ENCODE measurements at regions not wholly inside any gene's neighbourhood (a gene's known extent, or its start where the extent isn't known, plus 50 kb on each side); places are given as distances from the start of the nearest gene placed in this dataset.

- ATAC-seq (replicated peaks in 1 of 4) (no peak), DNase-seq (no peak)
- WGBS (ENCODE audit: insufficient coverage): no CpG with 5 or more reads among the region's 1 CpG
- ChIA-PET CTCF (no interaction called here), POLR2A (no interaction called here)
- H3K9me3 Mint-ChIP-seq: no peaks in the 10 kb centered on the region
- no peaks in the 10 kb centered on the region for H3K9me3 ChIP-seq
- H3K36me3 ChIP-seq (ENCODE audit: control insufficient read depth in 2 of 2, extremely low read depth in 1 of 2, insufficient read depth in 1 of 2, low read length in 1 of 2): no peaks in the 10 kb centered on the region
- no peak overlapping the region for H3K4me3 Mint-ChIP-seq
- no peaks in the 10 kb centered on the region for H3K4me1 ChIP-seq (ENCODE audit: control insufficient read depth in 1 of 2, extremely low read depth in 1 of 2, insufficient read depth in 2 of 2, low read length in 2 of 2)
- H3K4me3 ChIP-seq (ENCODE audit: control insufficient read depth in 1 of 2, extremely low read depth in 1 of 2, low read length in 1 of 2): no peak overlapping the region
- H3K27ac ChIP-seq (ENCODE audit: low read length): no peak overlapping the region
- H3K27ac Mint-ChIP-seq: no peak overlapping the region
- H3K27me3 ChIP-seq (replicated peaks in 1 of 2; ENCODE audit: control insufficient read depth in 2 of 2, extremely low read depth in 1 of 2, insufficient read depth in 2 of 2, low read length in 1 of 2): no peaks in the 10 kb centered on the region
- H3K27me3 Mint-ChIP-seq: no peaks in the 10 kb centered on the region
- no peaks in the 10 kb centered on the region for H3K4me1 Mint-ChIP-seq
- no peaks in the 10 kb centered on the region for H3K36me3 Mint-ChIP-seq
Observed at GRCh38 chr6:82775981-82776380, 289.7 kb downstream of the UBE3D start.

GRCh38 chr6:82779041-82779440 is 286.6 kb downstream of the UBE3D start:
- WGBS (ENCODE audit: insufficient coverage): 50% methylated on average over 1 of the region's 3 CpGs
- ChIA-PET CTCF (no interaction called here), POLR2A (no interaction called here)
- H3K27me3 Mint-ChIP-seq: peaks cover 0 to 5% of the 10 kb centered on the region in 2 donors
- H3K9me3 ChIP-seq: no peaks in the 10 kb centered on the region
- no peaks in the 10 kb centered on the region for H3K27me3 ChIP-seq (replicated peaks in 1 of 2; ENCODE audit: control insufficient read depth in 2 of 2, extremely low read depth in 1 of 2, insufficient read depth in 2 of 2, low read length in 1 of 2)
- ATAC-seq (replicated peaks in 1 of 4): no peak
- H3K27ac ChIP-seq (ENCODE audit: low read length): no peak overlapping the region
- H3K9me3 Mint-ChIP-seq: no peaks in the 10 kb centered on the region
- H3K4me3 Mint-ChIP-seq: no peak overlapping the region
- DNase-seq: no peak
- no peaks in the 10 kb centered on the region for H3K4me1 Mint-ChIP-seq
- no peaks in the 10 kb centered on the region for H3K4me1 ChIP-seq (ENCODE audit: control insufficient read depth in 1 of 2, extremely low read depth in 1 of 2, insufficient read depth in 2 of 2, low read length in 2 of 2)
- H3K4me3 ChIP-seq (ENCODE audit: control insufficient read depth in 1 of 2, extremely low read depth in 1 of 2, low read length in 1 of 2): no peak overlapping the region
- no peaks in the 10 kb centered on the region for H3K36me3 Mint-ChIP-seq
- H3K36me3 ChIP-seq (ENCODE audit: control insufficient read depth in 2 of 2, extremely low read depth in 1 of 2, insufficient read depth in 1 of 2, low read length in 1 of 2): no peaks in the 10 kb centered on the region
- no peak overlapping the region for H3K27ac Mint-ChIP-seq

- H3K27ac Mint-ChIP-seq: no peak overlapping the region
- DNase-seq: no peak
- no peaks in the 10 kb centered on the region for H3K4me1 Mint-ChIP-seq
- ChIA-PET POLR2A (no interaction called here), CTCF (no interaction called here)
- H3K27me3 ChIP-seq (replicated peaks in 1 of 2; ENCODE audit: control insufficient read depth in 2 of 2, extremely low read depth in 1 of 2, insufficient read depth in 2 of 2, low read length in 1 of 2): no peaks in the 10 kb centered on the region
- no peak for ATAC-seq (replicated peaks in 1 of 4)
- H3K36me3 ChIP-seq (ENCODE audit: control insufficient read depth in 2 of 2, extremely low read depth in 1 of 2, insufficient read depth in 1 of 2, low read length in 1 of 2): no peaks in the 10 kb centered on the region
- no peaks in the 10 kb centered on the region for H3K36me3 Mint-ChIP-seq
- H3K9me3 Mint-ChIP-seq: no peaks in the 10 kb centered on the region
- H3K4me3 Mint-ChIP-seq: no peak overlapping the region
- no peaks in the 10 kb centered on the region for H3K4me1 ChIP-seq (ENCODE audit: control insufficient read depth in 1 of 2, extremely low read depth in 1 of 2, insufficient read depth in 2 of 2, low read length in 2 of 2)
- no peaks in the 10 kb centered on the region for H3K9me3 ChIP-seq
- 0% methylated on average over 1 of the region's 1 CpG for WGBS (ENCODE audit: insufficient coverage)
- no peak overlapping the region for H3K4me3 ChIP-seq (ENCODE audit: control insufficient read depth in 1 of 2, extremely low read depth in 1 of 2, low read length in 1 of 2)
- H3K27me3 Mint-ChIP-seq: peaks cover 0 to 5% of the 10 kb centered on the region in 2 donors
- H3K27ac ChIP-seq (ENCODE audit: low read length): no peak overlapping the region
Observed at GRCh38 chr6:82780334-82780733, 285.3 kb downstream of the UBE3D start.

GRCh38 chr6:82781620-82782204 is 283.9 kb downstream of the UBE3D start:
- POLR2A ChIA-PET: no interaction called here
- H3K4me1 ChIP-seq (ENCODE audit: control insufficient read depth in 1 of 2, extremely low read depth in 1 of 2, insufficient read depth in 2 of 2, low read length in 2 of 2): no peaks in the 10 kb centered on the region
- peaks cover 0 to 9% of the 10 kb centered on the region in 2 donors for H3K27me3 Mint-ChIP-seq
- no peak overlapping the region for H3K27ac ChIP-seq (ENCODE audit: low read length)
- no peaks in the 10 kb centered on the region for H3K36me3 Mint-ChIP-seq
- no peaks in the 10 kb centered on the region for H3K9me3 Mint-ChIP-seq
- DNase-seq: no peak
- H3K9me3 ChIP-seq: no peaks in the 10 kb centered on the region
- no peak overlapping the region for H3K4me3 Mint-ChIP-seq
- H3K4me3 ChIP-seq (ENCODE audit: control insufficient read depth in 1 of 2, extremely low read depth in 1 of 2, low read length in 1 of 2): no peak overlapping the region
- WGBS (ENCODE audit: insufficient coverage): 100% methylated on average over 1 of the region's 2 CpGs
- H3K27me3 ChIP-seq (replicated peaks in 1 of 2; ENCODE audit: control insufficient read depth in 2 of 2, extremely low read depth in 1 of 2, insufficient read depth in 2 of 2, low read length in 1 of 2): no peaks in the 10 kb centered on the region
- ATAC-seq (replicated peaks in 1 of 4): no peak
- H3K27ac Mint-ChIP-seq: no peak overlapping the region
- CTCF ChIA-PET: no interaction called here
- H3K4me1 Mint-ChIP-seq: no peaks in the 10 kb centered on the region
- no peaks in the 10 kb centered on the region for H3K36me3 ChIP-seq (ENCODE audit: control insufficient read depth in 2 of 2, extremely low read depth in 1 of 2, insufficient read depth in 1 of 2, low read length in 1 of 2)

- H3K36me3 Mint-ChIP-seq: no peaks in the 10 kb centered on the region
- no peak overlapping the region for H3K4me3 Mint-ChIP-seq
- Histone ChIP-seq H3K4me1 (ENCODE audit: control insufficient read depth in 1 of 2, extremely low read depth in 1 of 2, insufficient read depth in 2 of 2, low read length in 2 of 2) (no peaks in the 10 kb centered on the region), H3K27ac (ENCODE audit: low read length) (no peak overlapping the region), H3K9me3 (no peaks in the 10 kb centered on the region), H3K36me3 (ENCODE audit: control insufficient read depth in 2 of 2, extremely low read depth in 1 of 2, insufficient read depth in 1 of 2, low read length in 1 of 2) (no peaks in the 10 kb centered on the region), H3K27me3 (replicated peaks in 1 of 2; ENCODE audit: control insufficient read depth in 2 of 2, extremely low read depth in 1 of 2, insufficient read depth in 2 of 2, low read length in 1 of 2) (no peaks in the 10 kb centered on the region), H3K4me3 (ENCODE audit: control insufficient read depth in 1 of 2, extremely low read depth in 1 of 2, low read length in 1 of 2) (no peak overlapping the region)
- ChIA-PET POLR2A (no interaction called here), CTCF (no interaction called here)
- DNase-seq (no peak), ATAC-seq (replicated peaks in 1 of 4) (no peak)
- H3K27me3 Mint-ChIP-seq: peaks cover 0 to 13% of the 10 kb centered on the region in 2 donors
- H3K9me3 Mint-ChIP-seq: peaks cover 0 to 2% (median 0%) of the 10 kb centered on the region in 3 donors
- no peak overlapping the region for H3K27ac Mint-ChIP-seq
- no peaks in the 10 kb centered on the region for H3K4me1 Mint-ChIP-seq
- 92% methylated on average over 2 of the region's 6 CpGs for WGBS (ENCODE audit: insufficient coverage)
Observed at GRCh38 chr6:82783587-82784236, 281.9 kb downstream of the UBE3D start.

- H3K9me3 Mint-ChIP-seq: peaks cover 3 to 7% (median 5%) of the 10 kb centered on the region in 3 donors
- ChIA-PET POLR2A (interaction anchor here in 1 of 2 donors (0.6 kb wide), 1 partner anchor 66 kb away, joined by 3 read pairs; no protein-coding TSS in a partner anchor), CTCF (no interaction called here)
- H3K36me3 ChIP-seq (ENCODE audit: control insufficient read depth in 2 of 2, extremely low read depth in 1 of 2, insufficient read depth in 1 of 2, low read length in 1 of 2): no peaks in the 10 kb centered on the region
- no peak overlapping the region for H3K27ac ChIP-seq (ENCODE audit: low read length)
- H3K27me3 ChIP-seq (replicated peaks in 1 of 2; ENCODE audit: control insufficient read depth in 2 of 2, extremely low read depth in 1 of 2, insufficient read depth in 2 of 2, low read length in 1 of 2): no peaks in the 10 kb centered on the region
- no peak for ATAC-seq (replicated peaks in 1 of 4)
- H3K9me3 ChIP-seq: no peaks in the 10 kb centered on the region
- no CpG with 5 or more reads among the region's 2 CpGs for WGBS (ENCODE audit: insufficient coverage)
- no peaks in the 10 kb centered on the region for H3K4me1 Mint-ChIP-seq
- H3K27me3 Mint-ChIP-seq: peaks cover 0 to 16% of the 10 kb centered on the region in 2 donors
- no peak overlapping the region for H3K27ac Mint-ChIP-seq
- no peak overlapping the region for H3K4me3 Mint-ChIP-seq
- no peaks in the 10 kb centered on the region for H3K4me1 ChIP-seq (ENCODE audit: control insufficient read depth in 1 of 2, extremely low read depth in 1 of 2, insufficient read depth in 2 of 2, low read length in 2 of 2)
- no peaks in the 10 kb centered on the region for H3K36me3 Mint-ChIP-seq
- H3K4me3 ChIP-seq (ENCODE audit: control insufficient read depth in 1 of 2, extremely low read depth in 1 of 2, low read length in 1 of 2): no peak overlapping the region
- no peak for DNase-seq
Observed at GRCh38 chr6:82785206-82785605, 280.4 kb downstream of the UBE3D start.

Data from T-cell (primary cell).